Thymus (tissue), 11 donors: ENCODE measurements at regions not wholly inside any gene's neighbourhood (a gene's known extent, or its start where the extent isn't known, plus 50 kb on each side); places are given as distances from the start of the nearest gene placed in this dataset.

Experiments
- DNase-seq, 9 donors: peaks; one replicate each; pipeline ENCODE4 v3.0.0-alpha.2; 2013; ENCODE audit warnings: low spot score in 9 of 9, low read depth in 6 of 9, missing footprints in 1 of 9
- H3K27ac ChIP-seq, 2 donors: one replicate each; pipeline ENCODE4 v1.5.1; 2013; ENCODE audit warnings: control low read depth in 1 of 2, low read depth in 1 of 2, low read length in 1 of 2, mild to moderate bottlenecking in 1 of 2, moderate library complexity in 1 of 2
- H3K27me3 ChIP-seq, 2 donors: one replicate each; pipeline ENCODE4 v1.5.1; 2013; ENCODE audit warnings: low read length in 1 of 2; ENCODE audit not compliant: control insufficient read depth in 2 of 2, insufficient read depth in 1 of 2
- H3K36me3 ChIP-seq, 2 donors: one replicate each; pipeline ENCODE4 v1.5.1; 2013; ENCODE audit warnings: low read length in 1 of 2, mild to moderate bottlenecking in 1 of 2, moderate library complexity in 1 of 2; ENCODE audit not compliant: control insufficient read depth in 2 of 2, insufficient read depth in 2 of 2
- H3K4me1 ChIP-seq, 2 donors: one replicate each; pipeline ENCODE4 v1.5.1; 2013; ENCODE audit warnings: low read length in 2 of 2; ENCODE audit not compliant: control insufficient read depth in 2 of 2, insufficient read depth in 2 of 2
- H3K4me3 ChIP-seq, 2 donors: one replicate each; pipeline ENCODE4 v1.5.1; 2013; ENCODE audit warnings: low read length in 2 of 2, control low read depth in 1 of 2, mild to moderate bottlenecking in 1 of 2
- H3K9me3 ChIP-seq, 2 donors: one replicate each; pipeline ENCODE4 v1.5.1; 2013; ENCODE audit warnings: low read length in 1 of 2, mild to moderate bottlenecking in 1 of 2; ENCODE audit not compliant: control insufficient read depth in 2 of 2, insufficient read depth in 1 of 2
- WGBS: extraction: QIAGEN DNeasy Blood & Tissue Kit; methylation state at CpG from one replicate; pipeline ENCODE4 v1.1.7; 2013; 5-methylcytosine and 5-hydroxymethylcytosine counted together
- donor health status: healthy.

GRCh38 chr13:103405297-103405696 lies 339.1 kb upstream of the SLC10A2 start:
- H3K36me3 ChIP-seq: no peaks in the 10 kb centered on the region
- H3K9me3 ChIP-seq: no peaks in the 10 kb centered on the region
- DNase-seq: no peak
- H3K4me3 ChIP-seq: no peak overlapping the region
- H3K27ac ChIP-seq: no peak overlapping the region
- no peaks in the 10 kb centered on the region for H3K4me1 ChIP-seq
- WGBS: 79% methylated on average over 2 of the region's 2 CpGs
- H3K27me3 ChIP-seq: no peaks in the 10 kb centered on the region

GRCh38 chr13:103403814-103404213 lies 337.6 kb upstream of the SLC10A2 start:
- H3K36me3 ChIP-seq: no peaks in the 10 kb centered on the region
- 69% methylated on average over 1 of the region's 1 CpG for WGBS
- H3K27ac ChIP-seq: no peak overlapping the region
- no peaks in the 10 kb centered on the region for H3K9me3 ChIP-seq
- no peaks in the 10 kb centered on the region for H3K27me3 ChIP-seq
- no peak for DNase-seq
- no peaks in the 10 kb centered on the region for H3K4me1 ChIP-seq
- H3K4me3 ChIP-seq: no peak overlapping the region

- Histone ChIP-seq H3K4me1 (no peaks in the 10 kb centered on the region), H3K27ac (no peak overlapping the region), H3K4me3 (no peak overlapping the region), H3K27me3 (no peaks in the 10 kb centered on the region), H3K36me3 (no peaks in the 10 kb centered on the region), H3K9me3 (no peaks in the 10 kb centered on the region)
- WGBS: 95% methylated on average over 4 of the region's 4 CpGs
- no peak for DNase-seq
Measured at GRCh38 chr13:103403148-103403740, 337.0 kb upstream of the SLC10A2 start.

- H3K9me3 ChIP-seq: no peaks in the 10 kb centered on the region
- no peak overlapping the region for H3K4me3 ChIP-seq
- DNase-seq: no peak
- no peaks in the 10 kb centered on the region for H3K36me3 ChIP-seq
- no peak overlapping the region for H3K27ac ChIP-seq
- whole genome bisulfite sequencing: 86% methylated on average over 2 of the region's 2 CpGs
- H3K27me3 ChIP-seq: no peaks in the 10 kb centered on the region
- H3K4me1 ChIP-seq: no peaks in the 10 kb centered on the region
Measured at GRCh38 chr13:103395139-103395538, 328.9 kb upstream of the SLC10A2 start.

GRCh38 chr13:103394618-103395017 lies 328.4 kb upstream of the SLC10A2 start:
- Histone ChIP-seq H3K27me3 (no peaks in the 10 kb centered on the region), H3K4me1 (no peaks in the 10 kb centered on the region), H3K4me3 (no peak overlapping the region), H3K9me3 (no peaks in the 10 kb centered on the region), H3K36me3 (no peaks in the 10 kb centered on the region), H3K27ac (no peak overlapping the region)
- WGBS: 87% methylated on average over 2 of the region's 2 CpGs
- no peak for DNase-seq

- H3K4me3 ChIP-seq: no peak overlapping the region
- H3K36me3 ChIP-seq: no peaks in the 10 kb centered on the region
- H3K4me1 ChIP-seq: no peaks in the 10 kb centered on the region
- H3K27ac ChIP-seq: no peak overlapping the region
- WGBS: 9% methylated on average over 3 of the region's 3 CpGs
- DNase-seq: no peak
- H3K9me3 ChIP-seq: no peaks in the 10 kb centered on the region
- H3K27me3 ChIP-seq: no peaks in the 10 kb centered on the region
Measured at GRCh38 chr13:103391936-103392335, 325.7 kb upstream of the SLC10A2 start.

- H3K27me3 ChIP-seq: no peaks in the 10 kb centered on the region
- H3K4me3 ChIP-seq: no peak overlapping the region
- H3K4me1 ChIP-seq: no peaks in the 10 kb centered on the region
- H3K27ac ChIP-seq: no peak overlapping the region
- no peaks in the 10 kb centered on the region for H3K9me3 ChIP-seq
- no peaks in the 10 kb centered on the region for H3K36me3 ChIP-seq
- 89% methylated on average over 1 of the region's 1 CpG for whole genome bisulfite sequencing
- DNase-seq: no peak
Measured at GRCh38 chr13:103388839-103389238, 322.6 kb upstream of the SLC10A2 start.

GRCh38 chr13:103386341-103386740 lies 320.1 kb upstream of the SLC10A2 start:
- H3K4me3 ChIP-seq: no peak overlapping the region
- H3K27me3 ChIP-seq: no peaks in the 10 kb centered on the region
- DNase-seq: no peak
- no peaks in the 10 kb centered on the region for H3K4me1 ChIP-seq
- WGBS: 86% methylated on average over 3 of the region's 3 CpGs
- H3K27ac ChIP-seq: no peak overlapping the region
- H3K36me3 ChIP-seq: no peaks in the 10 kb centered on the region
- H3K9me3 ChIP-seq: peaks cover 0 to 8% of the 10 kb centered on the region in 2 donors

GRCh38 chr13:103373916-103374315 lies 307.7 kb upstream of the SLC10A2 start:
- DNase-seq: no peak
- 93% methylated on average over 4 of the region's 4 CpGs for WGBS
- peaks cover 0 to 1% of the 10 kb centered on the region in 2 donors for H3K9me3 ChIP-seq
- no peaks in the 10 kb centered on the region for H3K4me1 ChIP-seq
- H3K4me3 ChIP-seq: no peak overlapping the region
- H3K36me3 ChIP-seq: no peaks in the 10 kb centered on the region
- no peaks in the 10 kb centered on the region for H3K27me3 ChIP-seq
- no peak overlapping the region for H3K27ac ChIP-seq

- Histone ChIP-seq H3K4me3 (no peak overlapping the region), H3K27me3 (no peaks in the 10 kb centered on the region), H3K27ac (no peak overlapping the region), H3K36me3 (no peaks in the 10 kb centered on the region), H3K4me1 (no peaks in the 10 kb centered on the region), H3K9me3 (peaks cover 0 to 1% of the 10 kb centered on the region in 2 donors)
- no peak for DNase-seq
- WGBS: 86% methylated on average over 2 of the region's 2 CpGs
Measured at GRCh38 chr13:103371271-103371670, 305.1 kb upstream of the SLC10A2 start.
